ENCODE measurements at regions not wholly inside any gene's neighbourhood (a gene's known extent, or its start where the extent isn't known, plus 50 kb on each side); places are given as distances from the start of the nearest gene placed in this dataset.

- Mint-ChIP-seq H3K4me3 (no peak overlapping the region), H3K27ac (no peak overlapping the region), H3K27me3 (ENCODE audit: insufficient read depth) (no peaks in the 10 kb centered on the region), H3K36me3 (ENCODE audit: low read depth) (no peaks in the 10 kb centered on the region), H3K9me3 (no peaks in the 10 kb centered on the region), H3K4me1 (no peaks in the 10 kb centered on the region)
- Histone ChIP-seq H3K9me3 (ENCODE audit: control insufficient read depth, low read length) (no peaks in the 10 kb centered on the region), H3K4me3 (ENCODE audit: low read length) (no peak overlapping the region), H3K4me1 (ENCODE audit: control insufficient read depth, insufficient read depth, low read length) (no peaks in the 10 kb centered on the region), H3K27ac (ENCODE audit: low read depth, low read length) (no peak overlapping the region), H3K27me3 (ENCODE audit: control insufficient read depth, insufficient read depth, low read length, poor library complexity, severe bottlenecking) (no peaks in the 10 kb centered on the region), H3K36me3 (ENCODE audit: control insufficient read depth, insufficient read depth, low read length) (no peaks in the 10 kb centered on the region), H3K9ac (ENCODE audit: extremely low read depth, low read length, poor library complexity, severe bottlenecking) (no peak overlapping the region)
- 71% methylated on average over 1 of the region's 3 CpGs; no CpG with 5 or more reads in 1 of the 2 experiments for WGBS, 2 experiments (ENCODE audit: insufficient coverage in 1 of 2, insufficient read length in 1 of 2)
- peak; percentile 66 for TF ChIP-seq CTCF (conservative IDR thresholded peaks at IDR 0.05)
- DNase-seq, result peak; percentile 46
Observed at GRCh38 chr10:64271983-64272382, 750.8 kb downstream of the REEP3 start.

- Mint-ChIP-seq H3K27me3 (ENCODE audit: insufficient read depth) (no peaks in the 10 kb centered on the region), H3K9me3 (no peaks in the 10 kb centered on the region)
Observed at GRCh38 chr10:64275001-64275400, 753.8 kb downstream of the REEP3 start.

GRCh38 chr10:64275774-64276173 lies 754.6 kb downstream of the REEP3 start:
- WGBS, 2 experiments (ENCODE audit: insufficient coverage in 1 of 2, insufficient read length in 1 of 2), result 92% methylated on average over 2 of the region's 2 CpGs; no CpG with 5 or more reads in 1 of the 2 experiments
- Histone ChIP-seq H3K4me3 (ENCODE audit: low read length) (no peak overlapping the region), H3K36me3 (ENCODE audit: control insufficient read depth, insufficient read depth, low read length) (no peaks in the 10 kb centered on the region), H3K9ac (ENCODE audit: extremely low read depth, low read length, poor library complexity, severe bottlenecking) (no peak overlapping the region), H3K9me3 (ENCODE audit: control insufficient read depth, low read length) (no peaks in the 10 kb centered on the region), H3K27me3 (ENCODE audit: control insufficient read depth, insufficient read depth, low read length, poor library complexity, severe bottlenecking) (no peaks in the 10 kb centered on the region), H3K4me1 (ENCODE audit: control insufficient read depth, insufficient read depth, low read length) (no peaks in the 10 kb centered on the region), H3K27ac (ENCODE audit: low read depth, low read length) (no peak overlapping the region)
- Mint-ChIP-seq H3K9me3 (no peaks in the 10 kb centered on the region), H3K36me3 (ENCODE audit: low read depth) (no peaks in the 10 kb centered on the region), H3K4me1 (no peaks in the 10 kb centered on the region), H3K27me3 (ENCODE audit: insufficient read depth) (no peaks in the 10 kb centered on the region), H3K4me3 (no peak overlapping the region), H3K27ac (no peak overlapping the region)
- TF ChIP-seq CTCF (conservative IDR thresholded peaks at IDR 0.05), result no peak
- no peak for DNase-seq

More at GRCh38 chr10:64275001-64275400, 753.8 kb downstream of the REEP3 start:
- no peaks in the 10 kb centered on the region for H3K36me3 Mint-ChIP-seq (ENCODE audit: low read depth)
- no peak for TF ChIP-seq CTCF (conservative IDR thresholded peaks at IDR 0.05)
- H3K27ac Mint-ChIP-seq, result no peak overlapping the region
- Histone ChIP-seq H3K4me1 (ENCODE audit: control insufficient read depth, insufficient read depth, low read length) (no peaks in the 10 kb centered on the region), H3K27ac (ENCODE audit: low read depth, low read length) (no peak overlapping the region), H3K36me3 (ENCODE audit: control insufficient read depth, insufficient read depth, low read length) (no peaks in the 10 kb centered on the region), H3K9ac (ENCODE audit: extremely low read depth, low read length, poor library complexity, severe bottlenecking) (no peak overlapping the region), H3K27me3 (ENCODE audit: control insufficient read depth, insufficient read depth, low read length, poor library complexity, severe bottlenecking) (no peaks in the 10 kb centered on the region), H3K9me3 (ENCODE audit: control insufficient read depth, low read length) (no peaks in the 10 kb centered on the region), H3K4me3 (ENCODE audit: low read length) (no peak overlapping the region)
- no peak for DNase-seq
- no peaks in the 10 kb centered on the region for H3K4me1 Mint-ChIP-seq
- no peak overlapping the region for H3K4me3 Mint-ChIP-seq
